Islet precursor cell (in vitro differentiated cells): ENCODE measurements at regions not wholly inside any gene's neighbourhood (a gene's known extent, or its start where the extent isn't known, plus 50 kb on each side); places are given as distances from the start of the nearest gene placed in this dataset.
"Not testable (repeated sequence)": the region's sequence is repeated elsewhere in the genome, so short reads cannot be mapped to it uniquely, and the experiment has no call there.

Experiments used
- DNase-seq: peaks from one replicate; pipeline ENCODE4 v3.0.0-alpha.2; 2018

- DNase-seq: no peak
These were observed 583.4 kb upstream of the DPPA4 start for GRCh38 chr3:109920749-109921148.

GRCh38 chr3:109921509-109921908 lies 584.2 kb upstream of the DPPA4 start:
- no peak for DNase-seq

- DNase-seq: no peak
These were observed 585.5 kb upstream of the DPPA4 start for GRCh38 chr3:109922856-109923255.

GRCh38 chr3:109923431-109923830 lies 586.1 kb upstream of the DPPA4 start:
- DNase-seq: no peak

- no peak for DNase-seq
These were observed 586.9 kb upstream of the DPPA4 start for GRCh38 chr3:109924196-109924595.

- peak; percentile 90 for DNase-seq
These were observed 589.0 kb upstream of the DPPA4 start for GRCh38 chr3:109926376-109926775.

- DNase-seq: peak; percentile 79
These were observed 589.8 kb upstream of the DPPA4 start for GRCh38 chr3:109927161-109927560.

- no peak for DNase-seq
These were observed 590.4 kb upstream of the DPPA4 start for GRCh38 chr3:109927726-109928125.

GRCh38 chr3:109930582-109930981 lies 593.2 kb upstream of the DPPA4 start:
- no peak for DNase-seq

GRCh38 chr3:109933576-109933975 lies 596.2 kb upstream of the DPPA4 start:
- no peak for DNase-seq

GRCh38 chr3:109939817-109940216 lies 602.5 kb upstream of the DPPA4 start:
- no peak for DNase-seq

GRCh38 chr3:109943181-109943580 lies 605.8 kb upstream of the DPPA4 start:
- no peak for DNase-seq

- DNase-seq: no peak
These were observed 607.5 kb upstream of the DPPA4 start for GRCh38 chr3:109944836-109945235.

- no peak for DNase-seq
These were observed 615.6 kb upstream of the DPPA4 start for GRCh38 chr3:109952924-109953323.

- DNase-seq: no peak
These were observed 626.5 kb upstream of the DPPA4 start for GRCh38 chr3:109963831-109964230.

GRCh38 chr3:109973733-109974132 lies 636.4 kb upstream of the DPPA4 start:
- DNase-seq: no peak

GRCh38 chr3:109977897-109978296 lies 640.6 kb upstream of the DPPA4 start:
- peak; percentile 47 for DNase-seq

GRCh38 chr3:109982201-109982600 lies 644.9 kb upstream of the DPPA4 start:
- no peak for DNase-seq

GRCh38 chr3:109984976-109985375 lies 647.6 kb upstream of the DPPA4 start:
- DNase-seq: no peak

- DNase-seq: no peak
These were observed 648.7 kb upstream of the DPPA4 start for GRCh38 chr3:109985943-109986555.

- no peak for DNase-seq
These were observed 657.5 kb upstream of the DPPA4 start for GRCh38 chr3:109994853-109995252.

GRCh38 chr3:109995377-109995776 lies 658.0 kb upstream of the DPPA4 start:
- no peak for DNase-seq

- DNase-seq: not testable (repeated sequence)
These were observed 664.6 kb upstream of the DPPA4 start for GRCh38 chr3:110001905-110002304.

- DNase-seq: no peak
These were observed 669.6 kb upstream of the DPPA4 start for GRCh38 chr3:110006913-110007312.

- no peak for DNase-seq
These were observed 678.1 kb upstream of the DPPA4 start for GRCh38 chr3:110015231-110015963.
